Heart right ventricle (tissue), 16 donors: ENCODE measurements at regions not wholly inside any gene's neighbourhood (a gene's known extent, or its start where the extent isn't known, plus 50 kb on each side); places are given as distances from the start of the nearest gene placed in this dataset.

Source experiments
- ATAC-seq, 8 donors: fragments of 200-7000 bp; cut with Tn5 transposase; one replicate each; pipeline ENCODE4 v1.9.1; 2020; ENCODE audit warnings: mild to moderate bottlenecking in 8 of 8, moderate library complexity in 8 of 8, moderate number of reproducible peaks in 1 of 8
- DNase-seq, 2 donors: peaks; one replicate each; pipeline ENCODE4 v3.0.0-alpha.2; 2020
- H3K27ac ChIP-seq, 10 donors: fragments of 200-600 bp; sonication (generic) in 2 of 10; one replicate each; pipeline versions ENCODE4 v1.5.0 to v1.8.0; 2020 to 2022; ENCODE audit warnings: mild to moderate bottlenecking in 3 of 10
- H3K27me3 ChIP-seq, 7 donors: fragments of 200-600 bp; one replicate each; pipeline ENCODE4 v1.8.0; 2021 to 2022; ENCODE audit warnings: mild to moderate bottlenecking in 2 of 7
- H3K36me3 ChIP-seq, 9 donors: fragments of 200-600 bp; sonication (generic) in 1 of 9; one replicate each; pipeline versions ENCODE4 v1.5.0 to v1.8.0; 2020 to 2022; ENCODE audit warnings: mild to moderate bottlenecking in 2 of 9
- H3K4me1 ChIP-seq, 9 donors: fragments of 200-600 bp; sonication (generic) in 1 of 9; one replicate each; pipeline versions ENCODE4 v1.5.0 to v1.8.0; 2020 to 2022; ENCODE audit warnings: mild to moderate bottlenecking in 4 of 9
- H3K4me3 ChIP-seq, 10 donors: fragments of 200-600 bp; sonication (generic) in 2 of 10; one replicate each; pipeline versions ENCODE4 v1.5.0 to v1.8.0; 2020 to 2022; ENCODE audit warnings: mild to moderate bottlenecking in 7 of 10, moderate library complexity in 2 of 10
- H3K9me3 ChIP-seq, 11 donors: fragments of 200-600 bp in 10 of 11; sonication (generic) in 2 of 11; one replicate each; pipeline versions ENCODE4 v1.5.0 to v1.8.0; 2013 to 2022; ENCODE audit warnings: mild to moderate bottlenecking in 2 of 11, control low read depth in 1 of 11, moderate library complexity in 1 of 11
- CTCF ChIP-seq, 9 donors: fragments of 200-600 bp; sonication (generic) in 2 of 9; IDR thresholded peaks; one replicate each; pipeline versions ENCODE4 v1.5.0 to v1.8.0; 2021 to 2022; ENCODE audit warnings: antibody characterized with exemption in 9 of 9, mild to moderate bottlenecking in 5 of 9, moderate library complexity in 1 of 9
- WGBS, 2 donors: extraction: QIAGEN DNeasy Blood & Tissue Kit; methylation state at CpG; one replicate each; pipeline ENCODE4 v1.1.7; 2013; ENCODE audit warnings: inconsistent platforms in 1 of 2; 5-methylcytosine and 5-hydroxymethylcytosine counted together
- intact Hi-C, 10 donors: fragments of 100-400 bp; cut with DNase I; formaldehyde crosslinking; loops; one replicate each; pipeline versions ENCODE4 v1.11.1 to v1.14.2; 2022
- donor health status: Arrhythmogenic right ventricular cardiomyopathy.
- donor health status: ischemic (EF 13 %, LVEDD 7.1; RV severe dilation, severe dysfunction).
- donor health status: healthy with polysubstance abuse.
- donor health status: DM: no; HTN: yes; CAD: no.
- donor health status: DM: no; HTN: no; CAD: no.
- donor health status: ischemic (EF 25% LVEDD 6.9; RV normal size, moderate dysfunction).
- donor health status: ischemic (EF 25% LVEDD 5.7; RV mildly dilated, moderate dysfunction).
- donor health status: healthy.
- donor health status: DM: yes; HTN: yes; CAD: no.
- donor health status: Ischemic cardiomyopathy.
- donor health status: ischemic (EF 35%, LVEDD 5.7; RV mildly dilated, moderate dysfunction).
- donor health status: nonischemic (EF 11% LVEDD 7.7; RV severe dilation, severe dysfunction).
- donor health status: DM: yes; HTN: yes; CAD: no.
- donor health status: PGD.
- donor health status: ischemic (EF 29% LVEDD 5.4; RV normal size, mild dysfunction).
- donor health status: nonischemic (EF 23%, LVEDD 6.1; RV moderate dilation, normal function).

DNA sequence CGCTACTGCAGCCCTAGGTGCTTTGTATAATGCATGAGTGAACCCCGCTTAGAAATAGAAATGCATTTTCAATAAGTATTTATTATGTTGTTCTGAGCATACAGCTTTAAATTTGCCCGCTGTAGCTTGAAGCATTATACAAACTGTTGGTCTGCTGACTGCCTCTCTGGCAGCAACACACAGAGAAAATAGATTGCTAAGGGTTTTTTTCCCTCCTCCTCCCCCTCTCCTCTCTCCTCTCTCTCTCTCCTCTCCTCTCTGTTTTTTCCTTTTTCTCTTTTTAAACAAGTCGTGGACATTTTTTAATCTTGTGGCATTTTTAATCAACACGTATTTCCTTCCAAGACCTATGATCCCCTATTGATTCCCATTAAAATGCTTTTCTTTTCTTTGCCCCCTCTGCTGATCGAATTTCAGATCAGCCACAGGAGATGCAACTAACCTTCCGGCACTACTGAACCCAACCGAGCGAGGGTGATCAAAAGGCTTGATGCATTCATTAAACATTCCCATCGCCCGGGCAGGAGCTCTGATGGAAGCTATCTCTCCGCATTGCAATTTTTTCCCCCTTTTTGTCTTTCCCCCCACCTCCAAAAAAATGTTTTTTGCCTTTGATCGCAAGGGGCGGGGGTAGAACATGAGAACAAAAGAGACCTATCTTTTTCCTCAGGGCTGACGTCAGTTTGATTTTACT is 90.7 kb upstream of the ARID1B start:
- peak overlapping the region; percentile 55 to 92 (median 72) for H3K4me3 ChIP-seq
- H3K27me3 ChIP-seq: no peaks in the 10 kb centered on the region
- DNase-seq (peak; percentile 17 to 21), ATAC-seq (peak; percentile 34 to 76 (median 64))
- TF ChIP-seq CTCF (IDR thresholded peaks at IDR 0.05): peak in 7 of 9 donors; percentile 9 to 56 (median 44)
- WGBS, 2 donors: 1% methylated on average over 15 of the region's 15 CpGs
- peaks cover 0 to 19% (median 11%) of the 10 kb centered on the region in 9 donors for H3K4me1 ChIP-seq
- no peaks in the 10 kb centered on the region for H3K36me3 ChIP-seq
- H3K27ac ChIP-seq: peak overlapping the region; percentile 87 to 100 (median 98)
- no peaks in the 10 kb centered on the region for H3K9me3 ChIP-seq
- intact Hi-C loops: loop anchor here in 9 of 10 donors (2.0 to 10.0 kb wide), 17 partner anchors 34 to 588 kb away; partner anchors contain the start of gene ARID1B (in 4 of the 9)

- ATAC-seq: no peak
- Histone ChIP-seq H3K9me3 (no peaks in the 10 kb centered on the region), H3K4me3 (peak overlapping the region in 9 of 10 donors; percentile 55 to 92 (median 73)), H3K27me3 (no peaks in the 10 kb centered on the region), H3K4me1 (peaks cover 0 to 19% (median 11%) of the 10 kb centered on the region in 9 donors), H3K27ac (peak overlapping the region; percentile 87 to 100 (median 98)), H3K36me3 (no peaks in the 10 kb centered on the region)
- WGBS, 2 donors: 12 to 23% methylated on average over 4 of the region's 4 CpGs
- TF ChIP-seq CTCF (IDR thresholded peaks at IDR 0.05): no peak
- intact Hi-C loops: loop anchor here in 9 of 10 donors (2.0 to 10.0 kb wide), 17 partner anchors 35 to 589 kb away; partner anchors contain the start of gene ARID1B (in 4 of the 9)
- no peak for DNase-seq
Observed at GRCh38 chr6:156685823-156686222, 91.4 kb upstream of the ARID1B start.

DNA sequence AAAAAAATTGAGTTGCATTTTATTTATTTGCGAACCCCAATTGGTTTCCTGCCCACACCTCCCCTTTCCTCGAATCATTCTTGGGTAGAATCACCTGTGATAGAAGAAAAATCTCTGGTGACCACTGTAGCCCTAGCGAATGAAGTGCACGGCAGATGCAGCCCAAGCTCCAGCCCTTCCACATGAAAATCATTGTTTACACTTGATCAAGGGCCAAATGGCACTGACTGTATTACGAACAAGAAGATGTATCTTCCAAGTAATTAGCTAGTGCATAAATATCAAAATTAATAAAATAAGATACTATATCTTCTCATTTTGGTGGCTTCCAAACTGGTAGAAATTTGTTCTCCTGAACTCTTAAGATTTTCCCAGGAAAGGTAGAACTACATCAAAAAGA is 93.4 kb upstream of the ARID1B start:
- Histone ChIP-seq H3K27me3 (no peaks in the 10 kb centered on the region), H3K4me1 (peaks cover 0 to 19% (median 11%) of the 10 kb centered on the region in 9 donors), H3K9me3 (peaks cover 0 to 8% (median 0%) of the 10 kb centered on the region in 11 donors), H3K4me3 (no peak overlapping the region), H3K27ac (no peak overlapping the region), H3K36me3 (no peaks in the 10 kb centered on the region)
- DNase-seq (no peak), ATAC-seq (no peak)
- intact Hi-C loops: loop anchor here in 7 of 10 donors (5.0 to 10.0 kb wide), 5 partner anchors 117 to 591 kb away; no protein-coding TSS in a partner anchor
- WGBS, 2 donors: 89 to 94% methylated on average over 5 of the region's 5 CpGs
- no peak for TF ChIP-seq CTCF (IDR thresholded peaks at IDR 0.05)

DNA sequence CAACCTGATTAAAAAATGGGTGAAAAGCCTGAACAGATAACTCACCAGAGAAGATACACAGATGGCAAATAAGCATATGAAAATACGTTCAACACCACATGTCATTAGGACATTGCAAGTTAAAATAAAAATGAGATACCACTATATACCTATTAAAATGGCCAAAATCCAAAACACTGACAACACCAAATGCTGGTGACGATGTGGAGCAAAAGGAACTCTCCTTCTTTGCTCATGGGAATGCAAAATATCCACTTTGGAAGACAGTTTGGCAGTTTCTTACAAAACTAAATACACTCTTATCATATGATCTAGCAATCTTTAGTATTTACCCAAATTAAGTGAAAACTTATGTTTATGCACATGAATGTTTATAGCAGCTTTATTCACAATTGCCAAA is 100.5 kb upstream of the ARID1B start:
- DNase-seq (no peak), ATAC-seq (no peak)
- WGBS, 2 donors: 78 to 85% methylated on average over 2 of the region's 2 CpGs
- TF ChIP-seq CTCF (IDR thresholded peaks at IDR 0.05): no peak
- H3K4me3 ChIP-seq: no peak overlapping the region
- peaks cover 0 to 36% (median 10%) of the 10 kb centered on the region in 11 donors for H3K9me3 ChIP-seq
- intact Hi-C loops: no loop called here
- no peaks in the 10 kb centered on the region for H3K4me1 ChIP-seq
- H3K27ac ChIP-seq: no peak overlapping the region
- H3K27me3 ChIP-seq: no peaks in the 10 kb centered on the region
- no peaks in the 10 kb centered on the region for H3K36me3 ChIP-seq
